Testis (tissue), 2 donors: ENCODE measurements at regions not wholly inside any gene's neighbourhood (a gene's known extent, or its start where the extent isn't known, plus 50 kb on each side); places are given as distances from the start of the nearest gene placed in this dataset.

Experiments
- POLR2A ChIP-seq: fragments of 450-650 bp; IDR thresholded peaks from one replicate; pipeline ENCODE4 v1.6.1; 2017; ENCODE audit warnings: antibody characterized with exemption, mild to moderate bottlenecking, moderate library complexity
- TF ChIP-seq, protein P1 (sequence below), 3 experiments: fragments of 450-650 bp in 2 of 3; fragments of 200-600 bp in 1 of 3; sonication (generic) in 1 of 3; IDR thresholded peaks; one replicate each; pipeline ENCODE4 v1.5.1; 2016 to 2019; ENCODE audit warnings: antibody characterized with exemption in 3 of 3, mild to moderate bottlenecking in 2 of 3, moderate library complexity in 1 of 3

DNA sequence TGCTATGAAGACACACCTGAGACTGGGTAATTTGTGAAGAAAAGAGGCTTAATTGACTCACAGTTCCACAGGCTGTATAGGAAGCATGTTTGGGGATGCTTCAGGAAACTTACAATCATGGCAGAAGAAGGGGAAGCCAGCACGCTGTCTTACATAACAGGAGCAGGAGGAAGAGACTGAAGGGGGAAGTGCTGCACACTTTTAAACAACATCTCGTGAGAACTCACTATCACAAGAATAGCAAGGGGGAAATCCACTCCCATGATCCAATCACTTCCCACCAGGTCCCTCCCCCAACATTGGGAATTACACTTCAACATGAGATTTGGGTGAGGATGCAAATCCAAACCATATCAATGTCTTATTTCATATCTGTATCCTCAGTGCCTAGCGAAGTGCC lies 307.2 kb downstream of the ATP23 start:
- TF ChIP-seq, protein P1, sequence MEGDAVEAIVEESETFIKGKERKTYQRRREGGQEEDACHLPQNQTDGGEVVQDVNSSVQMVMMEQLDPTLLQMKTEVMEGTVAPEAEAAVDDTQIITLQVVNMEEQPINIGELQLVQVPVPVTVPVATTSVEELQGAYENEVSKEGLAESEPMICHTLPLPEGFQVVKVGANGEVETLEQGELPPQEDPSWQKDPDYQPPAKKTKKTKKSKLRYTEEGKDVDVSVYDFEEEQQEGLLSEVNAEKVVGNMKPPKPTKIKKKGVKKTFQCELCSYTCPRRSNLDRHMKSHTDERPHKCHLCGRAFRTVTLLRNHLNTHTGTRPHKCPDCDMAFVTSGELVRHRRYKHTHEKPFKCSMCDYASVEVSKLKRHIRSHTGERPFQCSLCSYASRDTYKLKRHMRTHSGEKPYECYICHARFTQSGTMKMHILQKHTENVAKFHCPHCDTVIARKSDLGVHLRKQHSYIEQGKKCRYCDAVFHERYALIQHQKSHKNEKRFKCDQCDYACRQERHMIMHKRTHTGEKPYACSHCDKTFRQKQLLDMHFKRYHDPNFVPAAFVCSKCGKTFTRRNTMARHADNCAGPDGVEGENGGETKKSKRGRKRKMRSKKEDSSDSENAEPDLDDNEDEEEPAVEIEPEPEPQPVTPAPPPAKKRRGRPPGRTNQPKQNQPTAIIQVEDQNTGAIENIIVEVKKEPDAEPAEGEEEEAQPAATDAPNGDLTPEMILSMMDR (IDR thresholded peaks at IDR 0.05): no peak
- TF ChIP-seq POLR2A: no peak
